Hepatocyte (in vitro differentiated cells): ENCODE measurements at regions not wholly inside any gene's neighbourhood (a gene's known extent, or its start where the extent isn't known, plus 50 kb on each side); places are given as distances from the start of the nearest gene placed in this dataset.

Experiments
- CTCF ChIP-seq: fragments of 200-600 bp; sonication (generic); IDR thresholded peaks from 2 replicates; pipeline ENCODE4 v1.5.1; 2016; ENCODE audit warnings: antibody characterized with exemption, mild to moderate bottlenecking; ENCODE audit not compliant: poor library complexity
- EZH2 ChIP-seq: fragments of 200-600 bp; sonication (generic); IDR thresholded peaks from 2 replicates; pipeline ENCODE4 v1.6.1; 2016; ENCODE audit warnings: antibody characterized with exemption, mild to moderate bottlenecking, borderline replicate concordance
- EZH2phosphoT487 ChIP-seq: fragments of 200-600 bp; sonication (generic); IDR thresholded peaks from one replicate; pipeline ENCODE4 v1.6.1; 2018; ENCODE audit warnings: antibody characterized with exemption, mild to moderate bottlenecking, low read depth, moderate library complexity; ENCODE audit not compliant: unreplicated experiment, severe bottlenecking

GRCh38 chr10:88170628-88171027 is 307.2 kb downstream of the PTEN start:
- TF ChIP-seq CTCF: no peak
- no peak for TF ChIP-seq EZH2
- no peak for TF ChIP-seq EZH2phosphoT487
